ENCODE measurements at regions not wholly inside any gene's neighbourhood (a gene's known extent, or its start where the extent isn't known, plus 50 kb on each side); places are given as distances from the start of the nearest gene placed in this dataset.

- no peak for TF ChIP-seq CTCF (IDR thresholded peaks at IDR 0.05)
- TF ChIP-seq POLR2A (IDR thresholded peaks at IDR 0.05): no peak
Measured at GRCh38 chr5:23343121-23343520, 164.3 kb upstream of the PRDM9 start.
